ENCODE measurements at regions not wholly inside any gene's neighbourhood (a gene's known extent, or its start where the extent isn't known, plus 50 kb on each side); places are given as distances from the start of the nearest gene placed in this dataset.
"Not testable (repeated sequence)": the region's sequence is repeated elsewhere in the genome, so short reads cannot be mapped to it uniquely, and the experiment has no call there.

GRCh38 chr3:16692486-16693344, 87.5 kb upstream of the DAZL start:
- Mint-ChIP-seq H3K27me3 (peaks cover 2% of the 10 kb centered on the region), H3K36me3 (no peaks in the 10 kb centered on the region), H3K27ac (no peak overlapping the region), H3K4me3 (no peak overlapping the region), H3K4me1 (peaks cover 7 to 31% (median 18%) of the 10 kb centered on the region in 3 donors), H3K9me3 (no peaks in the 10 kb centered on the region)

- Mint-ChIP-seq H3K27ac (no peak overlapping the region), H3K36me3 (no peaks in the 10 kb centered on the region), H3K9me3 (no peaks in the 10 kb centered on the region), H3K4me3 (no peak overlapping the region), H3K27me3 (peaks cover 4% of the 10 kb centered on the region), H3K4me1 (peaks cover 7 to 32% (median 20%) of the 10 kb centered on the region in 3 donors)
Measured at GRCh38 chr3:16693820-16694219, 88.6 kb upstream of the DAZL start.

- Mint-ChIP-seq H3K4me3 (peak overlapping the region in 1 of 4 donors; percentile 60), H3K27me3 (peaks cover 1% of the 10 kb centered on the region), H3K4me1 (peaks cover 7 to 32% (median 20%) of the 10 kb centered on the region in 3 donors), H3K9me3 (no peaks in the 10 kb centered on the region), H3K27ac (peak overlapping the region in 1 of 3 donors; percentile 53), H3K36me3 (peaks cover 2% of the 10 kb centered on the region)
Measured at GRCh38 chr3:16695710-16696109, 90.5 kb upstream of the DAZL start.

GRCh38 chr3:16697443-16698147, 92.4 kb upstream of the DAZL start:
- Mint-ChIP-seq H3K27ac (no peak overlapping the region), H3K36me3 (peaks cover 2% of the 10 kb centered on the region), H3K4me3 (peak overlapping the region in 1 of 4 donors; percentile 63), H3K4me1 (peaks cover 7 to 32% (median 20%) of the 10 kb centered on the region in 3 donors), H3K9me3 (peaks cover 0 to 1% (median 0%) of the 10 kb centered on the region in 3 donors), H3K27me3 (peaks cover 4% of the 10 kb centered on the region)

GRCh38 chr3:16700651-16701050, 95.4 kb upstream of the DAZL start:
- Mint-ChIP-seq H3K27ac (no peak overlapping the region), H3K27me3 (peaks cover 4% of the 10 kb centered on the region), H3K4me3 (no peak overlapping the region), H3K4me1 (peaks cover 2 to 22% (median 16%) of the 10 kb centered on the region in 3 donors), H3K9me3 (peaks cover 0 to 1% (median 0%) of the 10 kb centered on the region in 3 donors), H3K36me3 (peaks cover 2% of the 10 kb centered on the region)

GRCh38 chr3:16704941-16705340, 99.7 kb upstream of the DAZL start:
- Mint-ChIP-seq H3K4me1 (no peaks in the 10 kb centered on the region), H3K4me3 (no peak overlapping the region), H3K27ac (no peak overlapping the region), H3K36me3 (peaks cover 2% of the 10 kb centered on the region), H3K9me3 (peaks cover 0 to 6% (median 2%) of the 10 kb centered on the region in 3 donors), H3K27me3 (peaks cover 5% of the 10 kb centered on the region)

- Mint-ChIP-seq H3K9me3 (peaks cover 0 to 4% (median 4%) of the 10 kb centered on the region in 3 donors), H3K27ac (no peak overlapping the region), H3K36me3 (no peaks in the 10 kb centered on the region), H3K4me3 (no peak overlapping the region), H3K4me1 (no peaks in the 10 kb centered on the region), H3K27me3 (peaks cover 5% of the 10 kb centered on the region)
Measured at GRCh38 chr3:16707260-16707659, 102.0 kb upstream of the DAZL start.

- peaks cover 4 to 11% (median 7%) of the 10 kb centered on the region in 3 donors for H3K9me3 Mint-ChIP-seq
- H3K27ac Mint-ChIP-seq: no peak overlapping the region
- H3K4me1 Mint-ChIP-seq: no peaks in the 10 kb centered on the region
- peaks cover 6% of the 10 kb centered on the region for H3K36me3 Mint-ChIP-seq
- H3K4me3 Mint-ChIP-seq: no peak overlapping the region
- peaks cover 5% of the 10 kb centered on the region for H3K27me3 Mint-ChIP-seq
Measured at GRCh38 chr3:16708285-16708684, 103.1 kb upstream of the DAZL start.

- Mint-ChIP-seq H3K9me3 (peaks cover 6 to 18% (median 9%) of the 10 kb centered on the region in 3 donors), H3K36me3 (peaks cover 11% of the 10 kb centered on the region), H3K27me3 (peaks cover 12% of the 10 kb centered on the region)
- H3K4me1 Mint-ChIP-seq, H3K4me3 Mint-ChIP-seq, H3K27ac Mint-ChIP-seq: not testable (repeated sequence)
Measured at GRCh38 chr3:16711691-16712090, 106.5 kb upstream of the DAZL start.

- H3K36me3 Mint-ChIP-seq: peaks cover 11% of the 10 kb centered on the region
- H3K4me1 Mint-ChIP-seq: no peaks in the 10 kb centered on the region
- H3K9me3 Mint-ChIP-seq: peaks cover 4 to 17% (median 9%) of the 10 kb centered on the region in 3 donors
- H3K27me3 Mint-ChIP-seq: peaks cover 19% of the 10 kb centered on the region
- no peak overlapping the region for H3K4me3 Mint-ChIP-seq
- H3K27ac Mint-ChIP-seq: no peak overlapping the region
Measured at GRCh38 chr3:16715281-16715680, 110.1 kb upstream of the DAZL start.

GRCh38 chr3:16719426-16719825, 114.2 kb upstream of the DAZL start:
- no peak overlapping the region for H3K4me3 Mint-ChIP-seq
- H3K9me3 Mint-ChIP-seq: peaks cover 0 to 4% (median 3%) of the 10 kb centered on the region in 3 donors
- peaks cover 13% of the 10 kb centered on the region for H3K27me3 Mint-ChIP-seq
- H3K27ac Mint-ChIP-seq: no peak overlapping the region
- H3K4me1 Mint-ChIP-seq: no peaks in the 10 kb centered on the region
- peaks cover 4% of the 10 kb centered on the region for H3K36me3 Mint-ChIP-seq

GRCh38 chr3:16720367-16720940, 115.2 kb upstream of the DAZL start:
- Mint-ChIP-seq H3K9me3 (peaks cover 0 to 7% (median 3%) of the 10 kb centered on the region in 3 donors), H3K36me3 (peaks cover 3% of the 10 kb centered on the region), H3K27ac (no peak overlapping the region), H3K4me1 (no peaks in the 10 kb centered on the region), H3K27me3 (peaks cover 12% of the 10 kb centered on the region), H3K4me3 (no peak overlapping the region)

GRCh38 chr3:16721494-16721893, 116.3 kb upstream of the DAZL start:
- Mint-ChIP-seq H3K4me3 (no peak overlapping the region), H3K27me3 (peaks cover 12% of the 10 kb centered on the region), H3K27ac (no peak overlapping the region), H3K4me1 (no peaks in the 10 kb centered on the region), H3K9me3 (peaks cover 3 to 9% (median 7%) of the 10 kb centered on the region in 3 donors), H3K36me3 (peaks cover 3% of the 10 kb centered on the region)

- no peak overlapping the region for H3K27ac Mint-ChIP-seq
- H3K27me3 Mint-ChIP-seq: peaks cover 5% of the 10 kb centered on the region
- peaks cover 3% of the 10 kb centered on the region for H3K36me3 Mint-ChIP-seq
- H3K4me3 Mint-ChIP-seq: no peak overlapping the region
- H3K9me3 Mint-ChIP-seq: peaks cover 3 to 14% (median 11%) of the 10 kb centered on the region in 3 donors
- no peaks in the 10 kb centered on the region for H3K4me1 Mint-ChIP-seq
Measured at GRCh38 chr3:16723978-16724377, 118.8 kb upstream of the DAZL start.

- H3K4me1 Mint-ChIP-seq: no peaks in the 10 kb centered on the region
- H3K4me3 Mint-ChIP-seq: no peak overlapping the region
- peaks cover 3% of the 10 kb centered on the region for H3K36me3 Mint-ChIP-seq
- peaks cover 4% of the 10 kb centered on the region for H3K27me3 Mint-ChIP-seq
- no peak overlapping the region for H3K27ac Mint-ChIP-seq
- H3K9me3 Mint-ChIP-seq: peaks cover 3 to 14% (median 11%) of the 10 kb centered on the region in 3 donors
Measured at GRCh38 chr3:16724487-16724886, 119.3 kb upstream of the DAZL start.
